ENCODE measurements at regions not wholly inside any gene's neighbourhood (a gene's known extent, or its start where the extent isn't known, plus 50 kb on each side); places are given as distances from the start of the nearest gene placed in this dataset.

- DNase-seq (ENCODE audit: low spot score) = no peak
Observed at GRCh38 chr1:188314557-188315137, 1485.9 kb downstream of the PLA2G4A start.

DNA sequence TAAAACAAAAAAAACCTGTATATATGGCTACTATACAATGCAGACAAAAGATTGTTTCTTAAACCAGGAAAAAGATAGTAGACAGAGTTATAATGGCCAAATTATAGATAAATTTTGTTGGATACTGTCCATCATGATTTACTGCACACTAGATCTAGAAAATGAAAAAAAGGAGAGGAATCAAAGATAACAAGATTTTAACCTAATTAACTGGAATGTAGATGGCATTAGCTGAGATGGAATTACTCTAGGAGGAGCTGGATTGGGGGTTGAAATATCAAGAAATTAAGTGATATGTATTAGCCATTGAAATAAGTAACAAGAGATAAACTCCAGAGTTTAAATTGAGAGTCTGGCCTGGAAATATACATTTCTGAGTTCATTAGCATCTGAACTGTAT lies 1489.1 kb downstream of the PLA2G4A start:
- DNase-seq (ENCODE audit: low spot score) = no peak

GRCh38 chr1:188325211-188325610 lies 1496.5 kb downstream of the PLA2G4A start:
- DNase-seq (ENCODE audit: low spot score) = no peak

GRCh38 chr1:188343914-188344313 lies 1515.2 kb downstream of the PLA2G4A start:
- no peak for DNase-seq (ENCODE audit: low spot score)

DNA sequence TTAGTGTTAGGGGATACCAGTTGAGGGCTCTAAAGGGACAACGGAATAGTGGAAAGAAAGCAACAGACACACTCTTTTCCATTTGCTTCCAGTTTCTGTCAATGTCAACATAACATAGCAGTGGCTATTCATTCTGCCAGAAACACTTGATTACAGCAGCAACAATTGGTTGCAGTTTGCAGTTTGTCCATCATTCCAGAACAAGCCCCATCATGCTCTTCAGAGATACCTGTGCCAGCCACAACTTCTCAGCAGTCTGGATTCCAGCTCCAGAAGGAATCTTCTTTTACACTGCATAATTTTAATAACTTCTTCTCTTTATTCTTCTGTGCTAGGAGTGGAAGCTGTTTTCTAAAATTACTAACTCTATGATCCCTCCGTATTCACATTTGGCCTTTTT lies 1521.4 kb downstream of the PLA2G4A start:
- no peak for DNase-seq (ENCODE audit: low spot score)

GRCh38 chr1:188355082-188355481 lies 1526.3 kb downstream of the PLA2G4A start:
- no peak for DNase-seq (ENCODE audit: low spot score)

- DNase-seq (ENCODE audit: low spot score) = no peak
Observed at GRCh38 chr1:188355847-188356246, 1527.1 kb downstream of the PLA2G4A start.

GRCh38 chr1:188359315-188359714 lies 1530.6 kb downstream of the PLA2G4A start:
- no peak for DNase-seq (ENCODE audit: low spot score)

DNA sequence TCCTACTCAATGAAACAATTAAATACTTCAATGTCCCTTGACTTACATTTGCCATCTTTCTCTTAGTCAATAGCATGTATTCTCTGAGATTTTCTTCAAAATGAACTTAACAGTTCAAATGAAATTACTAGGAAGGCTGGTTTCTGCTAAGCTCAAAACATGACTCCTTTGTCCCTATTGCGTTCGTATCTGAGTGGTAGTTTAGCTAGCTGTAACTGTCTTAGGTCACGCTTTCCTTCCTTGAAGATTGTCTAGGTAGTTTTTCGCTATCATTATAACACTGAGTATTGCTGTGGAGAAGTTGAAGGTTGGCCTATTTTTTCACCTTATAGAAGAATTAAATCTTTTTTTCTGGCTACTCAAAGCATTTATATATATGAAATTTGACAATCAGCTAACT lies 1535.2 kb downstream of the PLA2G4A start:
- DNase-seq (ENCODE audit: low spot score) = no peak

DNA sequence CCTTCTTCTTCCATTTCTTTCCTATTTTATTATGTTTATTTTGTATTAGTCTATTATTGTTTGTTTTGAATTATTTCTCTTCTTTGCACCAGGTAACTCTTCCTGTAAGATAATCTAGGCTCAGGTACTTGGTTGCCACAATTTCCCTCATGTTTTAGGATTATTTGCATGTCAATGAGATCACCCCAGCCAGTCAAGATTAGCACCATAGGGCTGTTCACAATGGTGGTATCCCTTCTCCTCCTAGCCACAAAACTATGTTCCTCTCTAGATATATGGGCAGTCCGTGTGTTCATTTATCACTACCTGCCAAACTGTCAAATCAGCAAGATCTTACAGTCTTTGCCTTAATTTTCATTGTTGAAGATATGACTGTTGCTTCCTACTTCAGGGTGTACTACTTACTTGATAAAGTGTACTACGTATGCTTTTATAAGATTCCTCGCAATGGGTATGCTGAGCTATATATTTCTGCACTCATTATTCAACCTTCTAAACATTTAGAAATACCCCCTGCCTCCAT lies 1536.2 kb downstream of the PLA2G4A start:
- DNase-seq (ENCODE audit: low spot score) = no peak

DNA sequence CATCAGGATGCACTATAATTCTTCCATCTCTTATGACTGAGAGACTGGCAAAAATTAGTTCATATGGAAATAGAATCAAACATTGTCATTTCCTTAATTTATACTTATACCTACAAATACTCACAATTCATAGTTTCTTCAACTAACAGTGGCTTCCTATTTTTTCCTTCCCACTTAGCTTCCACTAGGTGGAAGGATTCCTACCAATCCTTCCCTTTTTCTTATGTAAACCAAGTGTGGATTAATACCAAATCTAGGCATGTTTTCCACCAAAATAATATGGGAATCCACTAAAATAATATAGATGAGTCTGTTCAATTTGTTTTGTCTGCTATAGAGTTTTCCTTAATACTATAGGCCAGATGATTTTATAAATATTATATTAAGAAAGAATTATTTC lies 1537.1 kb downstream of the PLA2G4A start:
- no peak for DNase-seq (ENCODE audit: low spot score)

DNA sequence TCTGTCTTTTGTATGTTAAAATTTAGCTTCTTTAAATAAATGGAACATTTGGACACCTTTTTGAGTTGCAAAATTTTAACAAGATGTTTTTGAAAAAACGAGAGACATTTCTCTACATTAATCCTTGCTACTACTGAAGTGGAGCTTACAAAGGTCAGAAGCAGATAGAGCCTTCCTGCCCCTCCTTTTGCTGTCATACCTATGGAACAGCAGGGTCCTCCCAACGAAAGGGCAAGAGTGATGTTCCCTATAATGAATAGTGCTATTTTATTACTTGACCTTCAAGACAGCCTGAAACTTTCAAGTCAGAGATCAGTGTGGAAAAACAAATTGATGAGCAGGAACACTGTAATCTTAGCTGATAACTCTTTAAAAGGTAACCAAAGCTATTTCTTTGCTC lies 1538.9 kb downstream of the PLA2G4A start:
- no peak for DNase-seq (ENCODE audit: low spot score)

GRCh38 chr1:188371295-188371806 lies 1542.6 kb downstream of the PLA2G4A start:
- no peak for DNase-seq (ENCODE audit: low spot score)

GRCh38 chr1:188372821-188373220 lies 1544.1 kb downstream of the PLA2G4A start:
- no peak for DNase-seq (ENCODE audit: low spot score)

GRCh38 chr1:188382851-188383250 lies 1554.1 kb downstream of the PLA2G4A start:
- no peak for DNase-seq (ENCODE audit: low spot score)

DNA sequence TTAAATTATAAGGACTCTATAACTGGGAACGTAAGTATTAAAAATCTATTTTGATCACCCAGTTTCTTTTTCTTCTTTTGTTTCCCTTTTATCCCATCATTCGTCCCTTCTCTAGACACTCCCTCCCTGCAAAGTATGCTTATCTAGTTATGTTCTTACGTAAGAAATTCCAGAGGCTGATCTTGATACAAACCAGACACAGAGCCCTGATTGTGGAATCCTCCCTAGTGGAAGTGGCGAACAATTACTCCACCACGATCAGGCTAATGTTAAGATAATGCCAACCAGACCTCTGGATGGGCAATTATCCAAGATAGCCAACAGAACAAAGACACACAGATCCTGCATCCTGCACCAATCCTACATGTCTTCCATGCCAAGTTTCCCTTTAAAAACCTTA lies 1557.4 kb downstream of the PLA2G4A start:
- DNase-seq (ENCODE audit: low spot score) = no peak

GRCh38 chr1:188386666-188387065 lies 1557.9 kb downstream of the PLA2G4A start:
- no peak for DNase-seq (ENCODE audit: low spot score)

DNA sequence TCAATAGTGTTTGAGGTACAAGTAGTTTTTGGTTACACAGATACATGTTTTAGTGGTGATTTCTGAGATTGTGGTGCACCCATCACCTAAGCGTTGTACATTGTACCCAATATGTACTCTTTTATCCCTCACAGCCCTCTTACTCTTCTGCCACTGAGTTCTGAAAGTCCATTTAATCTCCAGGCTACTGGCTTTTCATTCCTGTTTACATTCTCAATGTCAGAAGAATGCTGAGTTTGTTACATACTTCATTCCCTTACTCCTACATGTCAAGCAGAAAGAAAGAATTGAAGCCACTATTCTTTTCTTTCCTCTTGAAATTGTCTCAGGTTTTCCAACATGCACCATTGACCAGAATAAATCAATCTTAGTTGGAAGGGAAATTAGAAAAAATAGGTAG lies 1565.9 kb downstream of the PLA2G4A start:
- no peak for DNase-seq (ENCODE audit: low spot score)

DNA sequence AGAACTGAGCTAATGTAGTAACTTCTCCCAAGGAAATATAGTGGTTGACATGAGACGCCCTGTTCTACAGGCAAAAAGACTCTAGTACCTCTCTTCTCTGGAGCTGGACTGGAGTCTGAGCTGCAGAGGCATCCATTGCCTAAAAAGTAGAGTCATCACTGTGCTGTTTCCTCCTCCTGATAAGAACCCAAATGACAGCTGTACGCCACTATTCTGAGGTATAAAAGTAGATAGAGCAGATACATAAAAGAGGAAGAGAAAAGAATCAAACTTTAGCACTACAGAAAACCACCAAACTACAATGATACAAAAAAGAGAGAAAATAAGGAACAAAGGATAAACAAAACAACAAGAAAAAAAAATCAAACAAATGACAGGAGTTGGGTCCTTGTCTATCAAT lies 1568.8 kb downstream of the PLA2G4A start:
- DNase-seq (ENCODE audit: low spot score) = no peak

DNA sequence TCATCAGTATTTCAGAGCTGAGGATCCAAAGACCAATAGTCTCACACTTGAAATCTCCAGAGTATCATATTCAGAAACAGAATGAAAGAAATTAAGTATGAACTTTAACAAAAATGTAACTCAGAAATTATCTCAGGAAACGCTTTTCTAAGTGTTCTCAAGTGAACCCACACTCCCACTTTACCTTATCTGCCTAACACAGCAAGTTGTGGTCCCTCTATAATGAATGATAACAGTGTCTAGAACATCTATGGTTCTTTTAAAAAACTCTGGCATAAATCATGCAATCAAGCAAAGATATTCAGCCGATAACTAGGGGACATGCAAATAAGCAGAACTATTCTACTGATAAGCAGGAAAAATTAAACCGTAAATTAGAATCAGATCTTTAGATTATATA lies 1574.2 kb downstream of the PLA2G4A start:
- DNase-seq (ENCODE audit: low spot score) = no peak

DNA sequence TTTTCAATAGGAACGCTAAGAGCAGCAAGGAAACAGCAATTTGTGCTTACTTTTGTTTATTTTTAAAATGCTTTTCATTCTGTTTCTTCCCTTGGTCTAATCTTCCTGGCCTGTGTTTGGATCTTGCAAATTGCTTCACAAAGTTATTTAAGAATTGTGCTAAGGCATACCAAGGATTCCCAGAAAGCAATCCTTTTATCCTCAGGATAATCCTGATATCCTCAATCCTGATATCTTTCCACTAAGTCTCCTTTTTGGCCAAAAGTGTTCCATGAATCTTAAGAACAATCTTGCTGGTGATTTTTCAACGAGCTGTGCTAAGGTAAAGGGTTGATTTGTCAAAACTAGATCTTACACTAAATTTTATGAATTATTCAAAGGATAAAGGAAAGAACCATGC lies 1577.9 kb downstream of the PLA2G4A start:
- no peak for DNase-seq (ENCODE audit: low spot score)

DNA sequence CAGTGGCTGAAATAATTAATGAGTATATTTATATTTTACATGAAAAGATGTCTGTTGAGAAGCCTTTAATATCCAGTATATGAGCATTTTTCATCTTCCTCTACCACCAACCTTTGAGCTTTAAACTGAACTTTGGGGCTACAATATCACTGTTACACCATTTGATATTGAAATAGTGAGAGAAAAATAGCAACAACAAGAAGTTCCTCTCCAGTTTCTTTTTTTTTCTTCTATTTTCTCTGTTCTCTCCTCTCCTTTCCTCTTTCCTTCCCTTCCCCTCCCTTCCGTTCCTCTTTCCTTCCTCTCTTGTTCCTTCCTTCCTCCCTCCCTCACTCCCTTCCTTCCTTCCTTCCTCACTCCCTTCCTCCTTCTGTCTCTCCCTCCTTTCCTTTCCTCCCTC lies 1591.4 kb downstream of the PLA2G4A start:
- no peak for DNase-seq (ENCODE audit: low spot score)

DNA sequence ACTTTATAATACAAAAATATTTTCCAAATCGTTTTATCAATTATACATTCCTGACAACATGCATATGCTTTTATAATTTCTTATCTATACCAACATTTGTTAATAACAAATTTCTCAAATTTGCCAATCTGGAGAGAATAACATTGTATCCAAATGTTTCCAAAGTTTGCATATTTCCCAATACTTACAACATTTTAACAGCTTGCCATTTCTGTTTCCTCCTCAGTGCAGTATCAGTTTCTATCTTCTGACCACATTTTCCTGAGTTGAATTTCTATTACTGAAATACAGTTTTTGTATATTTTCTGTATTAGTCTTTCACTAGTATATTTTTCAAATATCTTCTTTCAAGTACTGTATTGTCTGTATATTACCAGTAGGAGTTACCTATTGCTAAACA lies 1594.3 kb downstream of the PLA2G4A start:
- DNase-seq (ENCODE audit: low spot score) = no peak

DNA sequence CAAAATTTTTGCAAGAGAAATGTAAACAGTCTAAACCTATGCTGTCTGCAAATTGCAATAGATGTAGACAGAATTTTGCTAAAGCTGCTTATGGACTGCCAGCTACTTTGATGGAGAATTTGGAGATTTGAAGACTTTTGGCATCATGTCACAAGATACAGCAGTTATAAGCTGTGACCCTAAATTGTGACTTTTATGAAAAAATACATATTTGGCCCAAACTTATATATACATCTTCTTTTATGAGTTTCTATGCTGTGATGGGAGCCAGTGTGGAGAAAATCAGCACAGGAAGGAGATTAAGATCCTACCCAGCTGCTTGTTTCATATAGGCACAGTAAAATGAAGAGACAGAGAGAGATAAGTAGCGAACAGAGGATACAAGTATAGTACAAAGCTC lies 1595.4 kb downstream of the PLA2G4A start:
- no peak for DNase-seq (ENCODE audit: low spot score)
